GM18858 (cell line): ENCODE measurements at regions not wholly inside any gene's neighbourhood (a gene's known extent, or its start where the extent isn't known, plus 50 kb on each side); places are given as distances from the start of the nearest gene placed in this dataset.

Experiments
- ATAC-seq: cut with Tn5 transposase; IDR thresholded peaks from one replicate; pipeline ENCODE4 v1.9.1; 2021; ENCODE audit not compliant: unreplicated experiment

DNA sequence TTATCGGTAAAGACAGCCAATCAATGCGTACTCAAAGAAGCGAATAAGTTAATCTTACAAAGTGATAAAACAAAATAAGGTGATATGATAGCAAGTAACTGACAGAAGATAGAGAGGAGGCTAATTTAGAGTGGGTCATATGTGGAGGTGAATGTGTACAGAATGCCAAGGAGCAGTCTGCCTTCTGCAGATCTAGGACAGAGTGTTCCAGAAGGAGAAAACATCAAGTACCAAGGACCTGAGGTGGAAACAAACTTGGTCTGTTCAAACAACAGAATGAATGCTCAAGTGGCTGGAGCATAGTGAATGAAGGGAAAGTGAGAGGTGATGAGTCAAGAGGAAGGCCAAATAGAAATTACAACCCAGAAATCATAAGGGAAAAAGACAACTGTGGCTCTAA, 170.3 kb upstream of the BMP4 start:
- ATAC-seq = no peak

DNA sequence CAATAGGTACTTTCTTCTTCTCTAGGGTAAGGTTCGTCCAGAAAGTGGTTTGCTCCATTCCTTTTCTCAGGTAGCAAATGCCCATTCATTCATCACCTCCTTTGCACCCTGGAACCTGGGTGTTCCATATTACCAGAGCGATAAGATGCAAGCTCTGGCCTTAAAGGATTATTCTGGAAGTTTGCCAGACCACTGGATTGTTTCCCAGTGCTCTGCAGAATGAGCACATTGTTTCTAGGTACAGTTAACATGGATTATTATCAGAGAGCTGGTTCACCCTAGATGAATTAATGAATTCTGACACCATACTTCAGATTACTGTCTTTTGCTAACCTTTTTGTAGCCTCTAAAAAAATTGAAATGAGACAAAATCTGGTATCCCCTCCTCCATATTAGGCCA, 170.9 kb upstream of the BMP4 start:
- ATAC-seq = no peak

DNA sequence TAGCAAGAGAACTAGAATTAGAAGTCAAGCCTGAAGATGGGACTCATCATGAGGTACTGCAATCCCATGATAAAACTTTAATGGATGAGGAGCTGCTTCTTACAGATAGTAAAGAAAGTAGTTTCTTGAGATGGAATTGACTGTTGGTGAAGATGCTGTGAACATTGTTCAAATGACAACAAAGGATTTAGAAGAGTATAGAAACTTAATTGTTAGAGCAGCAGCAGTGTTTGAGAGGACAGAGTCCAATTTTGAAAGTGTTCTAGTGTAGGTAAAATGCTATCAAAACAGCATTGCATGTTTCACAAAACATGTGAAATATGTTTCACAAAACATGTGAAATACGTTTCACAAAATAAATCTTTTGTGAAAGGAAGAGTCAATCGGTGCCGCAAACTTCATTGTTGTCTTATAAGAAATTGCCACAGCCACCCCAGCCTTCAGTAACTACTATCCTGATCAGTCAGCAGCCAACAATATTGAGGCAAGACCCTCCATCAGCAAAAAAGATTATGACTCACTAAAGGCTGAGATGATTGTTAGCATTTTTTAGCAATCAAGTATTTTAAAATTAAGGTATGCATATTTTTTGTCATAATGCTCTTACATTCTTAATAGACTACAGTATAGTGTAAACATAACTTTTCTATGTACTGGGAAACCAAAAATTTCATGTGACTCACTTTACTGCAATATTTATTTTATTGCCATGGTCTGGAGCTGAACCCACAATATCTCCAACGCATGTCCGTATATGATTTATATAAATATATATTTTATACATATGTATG, 173.4 kb upstream of the BMP4 start:
- no peak for ATAC-seq

DNA sequence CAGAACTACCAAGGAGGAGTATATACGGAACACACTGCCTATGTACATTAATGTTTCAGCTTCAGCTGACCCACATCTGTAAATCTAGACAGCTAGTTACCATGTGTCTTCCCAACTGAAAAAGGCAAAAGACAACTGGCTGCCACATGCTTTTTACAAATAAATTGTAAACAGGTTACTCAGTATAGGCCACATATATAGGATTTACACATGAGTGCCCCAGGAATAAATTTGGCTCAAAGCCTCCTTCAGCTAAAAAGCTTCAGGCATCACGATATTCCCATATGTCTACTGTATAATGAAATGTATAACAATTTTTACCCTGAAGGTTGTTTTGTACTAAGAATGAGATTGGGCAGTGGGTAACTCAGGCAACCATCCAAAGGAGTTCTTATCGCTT, 175.9 kb upstream of the BMP4 start:
- no peak for ATAC-seq

DNA sequence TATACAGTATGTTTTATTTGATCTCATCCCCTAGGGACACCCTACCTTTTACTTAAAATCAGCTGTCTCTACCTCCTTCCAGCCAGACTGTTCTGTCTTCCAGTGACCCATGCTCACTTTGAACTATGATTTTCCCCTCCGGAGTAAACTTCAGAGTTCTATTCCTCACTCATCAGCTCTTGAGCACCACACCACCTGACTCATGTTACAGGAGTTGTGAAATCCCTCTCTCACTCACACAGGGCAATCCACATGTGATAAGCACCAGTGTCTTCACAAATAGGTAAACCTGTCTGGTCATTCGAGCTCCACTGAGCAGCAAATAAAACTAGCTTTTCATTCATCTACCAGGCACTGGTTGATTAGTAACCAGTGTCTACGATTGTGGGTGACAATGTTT, 177.3 kb upstream of the BMP4 start:
- ATAC-seq = no peak

DNA sequence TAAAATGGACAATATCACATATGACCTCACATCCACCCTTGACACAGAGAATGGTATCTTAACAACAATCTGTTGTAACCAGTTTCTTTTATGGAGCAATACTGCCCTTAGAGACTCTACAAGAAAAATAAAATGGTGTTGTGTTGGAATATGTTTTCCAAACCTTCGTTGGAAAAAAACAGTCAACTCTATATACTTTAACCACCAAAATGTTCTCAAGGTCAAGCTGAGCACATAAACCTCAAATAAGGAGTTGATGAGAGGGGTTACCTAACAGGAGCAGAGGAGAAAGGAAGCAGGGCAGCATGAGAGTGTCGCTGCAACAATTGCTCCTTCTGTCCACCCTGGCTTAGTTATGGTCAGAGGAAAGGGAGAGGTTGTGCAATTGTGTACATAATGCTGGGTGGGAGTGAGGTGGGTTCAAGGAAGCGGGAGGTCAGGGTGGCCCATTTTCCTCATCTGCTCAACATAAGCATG, 179.2 kb upstream of the BMP4 start:
- ATAC-seq = no peak

DNA sequence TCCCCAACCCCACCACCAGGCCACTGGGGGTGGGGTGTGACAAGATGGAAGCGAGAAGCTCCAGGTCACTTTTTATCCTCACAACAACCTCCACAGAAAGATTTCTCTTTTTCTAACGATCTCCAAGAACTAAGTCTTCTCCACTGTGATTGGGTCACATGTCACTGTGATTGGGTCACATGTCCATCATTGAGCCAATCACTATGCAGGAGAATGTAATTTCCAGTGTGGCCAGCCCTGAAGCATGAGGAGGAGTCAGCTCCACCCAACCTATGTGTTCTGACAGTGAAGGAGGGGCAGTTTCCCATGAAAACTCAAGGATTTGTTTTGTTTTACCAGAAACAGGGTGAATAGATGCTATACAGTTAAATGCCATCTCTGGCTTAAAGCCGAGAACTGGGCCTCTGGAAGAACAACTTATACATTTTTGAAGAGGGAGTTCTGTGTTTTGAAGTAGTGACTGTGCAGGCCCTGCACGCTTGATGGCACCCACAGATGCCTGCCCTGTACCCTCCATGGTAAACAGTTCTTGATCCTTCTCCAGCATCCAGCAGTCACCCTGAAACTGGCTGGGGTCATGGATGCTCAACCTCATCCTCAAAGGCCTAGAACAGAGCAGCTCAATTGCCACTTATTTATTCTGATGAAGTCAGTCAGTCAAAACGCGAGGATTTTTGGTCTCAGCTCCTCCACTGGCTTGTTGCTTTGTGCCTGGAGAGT, 180.4 kb upstream of the BMP4 start:
- ATAC-seq = no peak

DNA sequence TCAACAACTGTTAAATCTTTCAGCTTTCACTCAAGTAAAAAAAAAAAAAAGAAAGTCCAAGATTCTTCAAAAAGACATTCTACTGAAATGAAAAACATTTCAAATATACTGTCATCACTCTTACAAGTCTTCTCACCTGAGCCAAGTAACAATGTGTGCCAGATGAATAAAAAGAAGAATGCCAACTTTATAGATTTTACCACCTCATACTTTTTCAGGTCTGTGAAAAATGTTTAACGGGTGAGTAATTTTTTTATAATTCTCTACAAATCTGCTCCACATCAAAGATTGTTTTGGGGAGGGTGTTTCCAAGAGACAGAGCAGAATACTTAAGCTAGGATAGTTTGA, 181.0 kb upstream of the BMP4 start:
- ATAC-seq = no peak

DNA sequence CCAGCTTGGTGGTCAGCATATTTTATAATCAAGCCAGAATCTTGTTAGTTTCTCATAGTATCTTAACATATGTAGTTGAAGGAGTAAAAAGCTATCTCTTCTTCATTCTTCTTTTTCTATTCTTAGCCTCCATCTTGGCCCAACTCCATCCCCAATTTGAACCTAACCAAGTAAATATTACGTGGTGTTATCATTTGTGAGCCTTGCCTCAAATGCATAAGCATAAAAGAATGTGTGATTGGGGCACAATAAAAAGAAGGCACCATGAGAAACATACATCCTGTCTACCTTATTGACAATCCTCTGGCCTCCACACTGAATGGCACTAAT, 181.4 kb upstream of the BMP4 start:
- ATAC-seq = no peak

DNA sequence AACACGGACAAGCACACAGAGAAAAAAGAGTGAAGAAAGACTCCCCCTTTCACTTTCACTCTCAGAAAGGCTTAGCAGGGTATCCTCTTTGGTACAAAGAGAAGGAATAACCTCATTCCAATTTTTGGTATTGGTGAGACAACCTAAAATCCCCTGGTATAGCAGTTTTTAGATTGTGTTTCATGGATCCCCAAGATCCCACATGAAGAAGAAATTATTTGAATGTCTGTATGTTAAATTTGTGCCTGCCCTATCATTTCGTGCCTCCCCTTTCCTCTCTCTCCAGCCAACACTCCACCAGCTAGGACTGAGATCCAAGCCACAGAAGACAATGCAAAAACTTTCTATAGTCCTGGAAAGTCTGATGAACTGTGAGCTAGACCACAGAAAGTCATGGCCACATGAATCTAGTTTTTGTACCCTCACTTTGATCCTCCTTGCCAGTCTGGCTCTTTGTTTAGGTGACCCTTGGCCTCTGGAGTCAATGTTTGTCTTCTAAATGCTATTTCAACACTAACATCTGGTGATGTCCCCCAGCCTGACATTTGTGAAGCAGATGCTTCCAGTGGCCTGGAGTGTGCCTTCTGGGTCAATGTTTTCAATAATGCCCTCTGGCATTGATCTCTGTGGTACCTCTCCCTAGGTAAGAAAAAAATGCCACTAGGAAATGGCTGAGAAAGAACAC, 181.9 kb upstream of the BMP4 start:
- no peak for ATAC-seq

DNA sequence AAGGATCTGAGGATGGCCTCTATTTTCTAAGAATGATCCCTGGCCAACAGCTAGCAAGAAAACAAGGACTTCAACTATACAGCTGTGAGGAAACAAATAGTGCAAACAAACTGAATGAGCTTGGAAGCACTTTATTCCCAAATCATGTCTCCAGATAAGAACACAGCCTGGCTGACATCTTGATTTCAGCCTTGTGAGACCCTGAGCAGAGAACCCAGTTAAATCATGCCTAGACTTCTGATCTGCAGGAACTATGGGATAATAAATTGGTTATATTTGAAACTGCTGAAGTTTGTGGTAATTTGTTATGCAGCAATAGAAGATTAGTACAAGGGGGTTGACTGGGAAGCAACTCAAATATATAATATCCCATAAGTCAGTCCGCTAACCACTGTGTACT, 183.9 kb upstream of the BMP4 start:
- ATAC-seq = no peak

DNA sequence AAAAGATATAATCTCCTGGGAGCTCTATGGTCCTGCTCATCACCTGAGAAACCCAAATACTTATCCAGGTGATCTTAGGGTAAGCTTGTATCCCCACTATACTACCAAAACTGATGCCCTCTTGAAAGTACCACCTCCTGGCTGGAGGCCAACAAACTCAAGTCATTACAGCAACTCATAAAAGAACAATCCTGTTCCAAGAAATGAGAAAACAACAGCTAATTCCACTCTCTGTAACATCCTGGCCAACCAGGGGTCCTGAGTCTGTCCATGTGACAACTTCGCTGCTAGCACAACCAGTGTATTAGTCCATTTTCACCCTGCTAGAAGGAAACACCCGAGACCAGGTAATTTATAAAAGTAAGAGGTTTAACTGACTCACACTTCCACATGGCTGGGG, 190.0 kb upstream of the BMP4 start:
- no peak for ATAC-seq

DNA sequence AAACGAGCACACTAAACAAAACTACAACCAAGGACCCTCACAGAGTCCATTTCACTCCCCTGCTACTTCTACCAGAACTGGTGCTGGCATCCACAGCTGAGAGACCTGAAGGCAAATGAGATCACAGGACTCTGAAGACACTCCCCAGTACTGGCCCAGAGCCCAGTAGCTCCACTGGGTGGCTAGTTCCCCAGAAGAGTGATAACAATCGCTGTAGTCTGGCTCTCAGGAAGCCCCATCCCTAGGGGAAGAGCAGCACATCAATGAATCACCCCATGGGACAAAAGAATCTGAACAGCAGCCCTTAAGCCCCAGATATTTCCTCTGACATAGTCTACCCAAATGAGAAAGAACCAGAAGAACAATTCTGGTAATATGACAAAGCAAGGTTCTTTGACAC, 190.7 kb upstream of the BMP4 start:
- ATAC-seq = no peak

DNA sequence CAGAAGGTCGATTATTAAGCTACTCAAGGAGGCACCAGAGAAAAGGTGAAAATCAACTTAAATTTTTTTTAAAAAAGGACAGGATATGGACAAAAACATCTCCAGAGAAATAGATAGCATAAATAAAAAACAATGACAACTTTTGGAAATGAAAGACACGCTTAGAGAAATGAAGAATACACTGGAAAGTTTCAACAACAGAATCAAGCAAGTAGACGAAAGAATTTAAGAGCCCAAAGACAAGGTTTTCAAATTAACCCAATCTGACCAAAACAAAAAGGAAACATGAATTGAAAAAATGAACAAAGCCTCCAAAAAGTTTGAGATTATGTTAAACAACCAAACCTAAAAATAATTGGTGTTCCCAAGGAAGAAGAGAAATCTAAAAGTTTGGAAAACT, 191.1 kb upstream of the BMP4 start:
- ATAC-seq = no peak

DNA sequence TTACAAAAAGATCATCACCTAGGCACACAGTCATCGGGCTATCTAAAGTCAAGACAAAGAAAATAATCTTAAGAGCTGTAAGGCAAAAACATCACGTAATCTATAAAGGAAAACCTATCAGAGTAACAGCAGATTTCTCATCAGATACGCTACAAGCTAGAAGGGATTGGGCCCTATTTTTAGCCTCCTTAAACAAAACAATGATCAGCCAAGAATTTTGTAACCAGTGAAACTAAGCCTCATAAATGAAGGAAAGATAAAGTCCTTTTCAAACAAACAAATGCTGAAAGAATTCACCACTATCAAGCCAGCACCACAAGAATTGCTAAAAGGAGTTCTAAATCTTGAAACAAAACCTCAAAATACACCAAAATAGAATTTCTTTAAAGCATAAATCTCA, 191.6 kb upstream of the BMP4 start:
- ATAC-seq = no peak

DNA sequence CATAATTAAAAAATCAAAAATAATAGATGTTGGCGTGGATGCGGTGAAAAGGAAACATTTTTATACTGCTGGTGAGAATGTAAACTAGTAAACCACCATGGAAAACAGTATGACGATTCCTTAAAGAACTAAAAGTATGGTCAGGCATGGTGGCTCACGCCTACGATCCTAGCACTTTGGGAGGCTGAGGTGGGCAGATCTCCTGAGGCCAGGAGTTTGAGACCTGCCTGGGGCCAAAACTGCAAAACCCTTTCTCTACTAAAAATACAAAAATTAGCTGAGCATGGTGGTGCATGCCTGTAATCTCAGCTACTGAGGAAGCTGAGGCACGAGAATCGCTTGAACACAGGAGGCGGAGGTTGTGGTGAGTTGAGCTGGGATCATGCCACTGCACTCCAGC, 195.7 kb upstream of the BMP4 start:
- no peak for ATAC-seq

DNA sequence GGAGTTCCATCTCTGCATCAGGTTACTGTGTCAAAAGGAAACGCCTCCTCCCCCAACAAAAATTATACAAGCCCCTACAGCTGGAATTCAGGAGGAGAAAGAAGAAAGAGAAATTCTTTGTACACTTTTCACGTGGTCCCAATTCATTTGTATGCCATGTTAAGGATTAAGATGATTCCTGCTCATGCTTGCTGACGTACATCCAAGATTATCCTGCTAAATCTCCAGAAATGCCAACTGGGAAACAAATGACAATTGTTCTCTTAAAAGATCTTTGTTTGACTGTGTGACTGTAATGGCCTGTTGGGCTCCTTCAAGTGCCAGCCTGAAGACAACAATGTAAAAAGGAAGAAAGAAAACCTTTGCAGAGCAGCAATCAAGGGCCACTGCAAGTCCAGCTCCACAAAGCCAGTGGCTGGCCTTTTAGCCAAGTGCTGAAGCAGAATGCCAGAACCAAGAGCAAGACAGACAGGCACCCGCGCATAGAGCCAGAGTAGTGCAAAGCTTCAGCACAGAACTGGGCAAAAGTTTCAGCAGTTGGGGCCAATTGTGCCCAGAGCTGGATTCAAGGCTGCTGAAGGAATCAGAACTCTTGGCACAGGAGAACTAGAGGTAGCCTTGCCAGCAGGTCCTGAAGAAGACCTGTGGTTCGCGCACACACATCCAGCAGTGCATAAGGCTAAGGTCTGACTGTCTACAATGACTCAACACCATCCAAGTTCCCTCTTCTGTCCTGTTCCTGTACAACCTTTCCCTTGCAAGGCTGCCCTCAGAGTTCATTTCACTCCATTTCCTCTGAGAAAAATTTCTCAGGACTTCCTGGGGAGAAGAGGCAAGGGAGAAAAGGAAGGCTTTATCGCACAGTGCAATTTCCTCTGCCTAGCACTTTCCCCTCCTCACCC, 209.7 kb upstream of the BMP4 start:
- no peak for ATAC-seq

DNA sequence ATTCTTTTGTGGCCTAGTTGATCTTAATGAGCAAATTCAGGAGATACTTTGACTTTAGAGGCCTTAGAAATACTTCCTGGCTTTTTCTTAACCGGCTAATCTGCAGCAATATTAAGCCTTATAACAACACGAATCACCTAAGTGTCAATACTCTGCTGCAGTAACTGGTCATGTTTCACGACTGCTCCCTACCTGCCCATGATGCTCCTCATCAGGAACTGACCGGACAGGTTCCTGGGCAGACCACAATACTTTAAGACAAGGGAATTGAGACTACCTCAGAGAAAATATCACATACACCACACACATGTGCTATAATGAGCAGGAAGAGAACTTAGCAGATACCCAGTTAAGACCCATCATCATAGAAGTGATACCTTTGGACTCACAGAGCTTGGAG, 211.9 kb upstream of the BMP4 start:
- ATAC-seq = no peak

DNA sequence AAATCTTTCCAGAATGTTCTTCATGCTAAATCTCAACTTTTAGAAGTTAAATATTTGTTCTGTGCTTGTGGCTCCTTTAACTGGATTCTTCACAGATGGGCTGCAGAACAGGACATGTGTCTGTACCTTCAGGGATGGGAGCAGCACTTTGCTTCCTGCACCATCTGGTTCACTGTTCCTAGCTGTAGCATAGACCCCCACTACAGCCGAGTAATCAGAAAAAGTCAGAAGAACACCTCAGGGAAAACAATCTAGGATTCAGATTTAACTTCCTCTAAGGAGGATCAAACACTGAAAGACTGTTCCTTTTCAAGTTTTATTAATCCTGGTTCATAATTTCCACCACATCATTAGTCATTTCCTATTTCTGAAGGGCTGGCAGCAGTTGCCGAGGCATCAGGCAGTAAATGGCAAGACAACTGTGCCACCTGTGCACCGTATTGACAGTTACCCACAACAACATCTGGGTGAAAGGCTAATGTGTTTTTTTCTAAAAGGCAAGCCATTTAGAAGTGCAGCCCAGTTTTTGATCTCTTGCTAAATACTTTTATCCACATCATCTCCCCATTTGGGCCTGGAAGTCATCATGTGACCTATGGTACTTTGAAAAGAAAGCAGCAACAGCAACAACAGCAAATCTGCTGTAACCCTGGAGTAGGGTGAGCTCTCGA, 212.8 kb upstream of the BMP4 start:
- no peak for ATAC-seq

DNA sequence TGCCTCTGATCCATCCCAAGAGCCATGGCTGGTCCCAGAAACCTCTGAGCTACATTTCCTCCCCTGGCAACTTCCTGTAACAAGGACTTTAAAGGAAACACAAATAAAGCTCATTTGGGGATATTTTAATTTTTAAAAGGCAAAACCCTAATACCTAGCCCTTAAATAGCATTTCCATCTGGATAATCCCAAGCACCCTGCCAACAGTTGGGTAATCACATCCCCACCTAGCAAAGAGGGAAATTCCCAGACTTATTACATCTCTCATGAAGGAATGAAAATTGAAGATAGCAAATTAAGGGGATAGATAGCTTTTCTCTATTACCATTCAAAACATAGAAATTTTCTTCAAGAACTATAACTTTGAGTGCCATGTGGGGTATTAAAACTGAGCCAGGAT, 213.7 kb upstream of the BMP4 start:
- ATAC-seq = no peak

DNA sequence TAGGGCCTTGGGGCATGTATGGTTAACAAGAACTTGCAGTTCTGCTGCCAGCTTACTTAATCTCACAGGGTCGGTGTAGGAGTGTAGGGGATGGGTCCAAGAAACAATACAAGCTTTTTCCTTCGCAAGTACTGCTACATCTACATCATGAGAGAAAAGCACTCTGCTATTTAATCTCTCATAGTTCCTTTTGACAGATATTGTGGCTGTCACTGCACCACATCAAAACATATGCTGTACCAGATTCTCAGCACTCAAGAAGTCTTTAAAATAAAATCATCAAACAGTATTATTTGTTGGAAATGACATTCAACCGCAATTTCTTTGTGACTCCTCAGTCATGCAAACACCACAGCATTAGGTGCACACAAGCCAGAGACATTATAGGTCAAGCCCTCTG, 215.5 kb upstream of the BMP4 start:
- no peak for ATAC-seq
